Sigmoid colon (tissue), 4 donors: ENCODE measurements at regions not wholly inside any gene's neighbourhood (a gene's known extent, or its start where the extent isn't known, plus 50 kb on each side); places are given as distances from the start of the nearest gene placed in this dataset.
A peak's percentile ranks its signal among the peaks of the same experiment; 100 is the strongest.

Source experiments
- EP300 ChIP-seq, 4 donors: sonication (generic); formaldehyde crosslinking; IDR thresholded peaks; one replicate each; pipeline ENCODE4 v1.6.1; 2017; ENCODE audit warnings: antibody characterized with exemption in 4 of 4
- POLR2A ChIP-seq, 2 donors: fragments of 450-650 bp; IDR thresholded peaks; one replicate each; pipeline ENCODE4 v1.6.1; 2016; ENCODE audit warnings: antibody characterized with exemption in 2 of 2, mild to moderate bottlenecking in 2 of 2, moderate library complexity in 2 of 2
- POLR2AphosphoS5 ChIP-seq, 4 donors: sonication (generic); formaldehyde crosslinking; IDR thresholded peaks; one replicate each; pipeline ENCODE4 v1.6.1; 2017; ENCODE audit warnings: antibody characterized with exemption in 4 of 4
- TF ChIP-seq, protein P1 (sequence below), 4 experiments: fragments of 450-650 bp in 3 of 4; fragments of 200-600 bp in 1 of 4; IDR thresholded peaks; one replicate each; pipeline ENCODE4 v1.5.1; 2016 to 2019; ENCODE audit warnings: antibody characterized with exemption in 4 of 4, mild to moderate bottlenecking in 3 of 4, moderate library complexity in 2 of 4

DNA sequence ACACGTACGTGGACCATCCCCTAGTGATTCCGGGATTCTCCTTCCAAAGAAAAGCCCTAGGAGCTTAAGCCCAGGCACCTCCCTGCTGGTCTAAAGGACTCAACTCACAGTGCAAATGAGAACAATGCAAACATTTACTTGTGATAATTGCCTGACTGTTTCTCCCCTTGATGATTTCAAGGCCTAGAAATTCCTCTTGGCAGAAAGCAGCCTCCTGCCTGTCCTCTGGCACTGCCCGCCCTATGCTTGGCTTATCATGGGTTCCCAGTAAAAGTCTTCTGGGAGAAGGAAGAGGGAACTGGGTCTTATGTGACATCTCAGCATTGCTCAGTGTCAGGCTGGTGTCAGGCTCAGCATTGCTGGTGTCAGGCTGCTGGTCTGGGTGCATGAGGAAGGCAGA is 351.8 kb downstream of the SHANK2 start:
- TF ChIP-seq, protein P1, sequence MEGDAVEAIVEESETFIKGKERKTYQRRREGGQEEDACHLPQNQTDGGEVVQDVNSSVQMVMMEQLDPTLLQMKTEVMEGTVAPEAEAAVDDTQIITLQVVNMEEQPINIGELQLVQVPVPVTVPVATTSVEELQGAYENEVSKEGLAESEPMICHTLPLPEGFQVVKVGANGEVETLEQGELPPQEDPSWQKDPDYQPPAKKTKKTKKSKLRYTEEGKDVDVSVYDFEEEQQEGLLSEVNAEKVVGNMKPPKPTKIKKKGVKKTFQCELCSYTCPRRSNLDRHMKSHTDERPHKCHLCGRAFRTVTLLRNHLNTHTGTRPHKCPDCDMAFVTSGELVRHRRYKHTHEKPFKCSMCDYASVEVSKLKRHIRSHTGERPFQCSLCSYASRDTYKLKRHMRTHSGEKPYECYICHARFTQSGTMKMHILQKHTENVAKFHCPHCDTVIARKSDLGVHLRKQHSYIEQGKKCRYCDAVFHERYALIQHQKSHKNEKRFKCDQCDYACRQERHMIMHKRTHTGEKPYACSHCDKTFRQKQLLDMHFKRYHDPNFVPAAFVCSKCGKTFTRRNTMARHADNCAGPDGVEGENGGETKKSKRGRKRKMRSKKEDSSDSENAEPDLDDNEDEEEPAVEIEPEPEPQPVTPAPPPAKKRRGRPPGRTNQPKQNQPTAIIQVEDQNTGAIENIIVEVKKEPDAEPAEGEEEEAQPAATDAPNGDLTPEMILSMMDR (IDR thresholded peaks at IDR 0.05) = no peak
- TF ChIP-seq POLR2A (IDR thresholded peaks at IDR 0.05) (no peak), EP300 (IDR thresholded peaks at IDR 0.05) (peak in 1 of 4 donors; percentile 21), POLR2AphosphoS5 (IDR thresholded peaks at IDR 0.05) (peak in 3 of 4 donors; percentile 35 to 76 (median 65))
